ENCODE measurements at regions not wholly inside any gene's neighbourhood (a gene's known extent, or its start where the extent isn't known, plus 50 kb on each side); places are given as distances from the start of the nearest gene placed in this dataset.

GRCh38 chr5:54360925-54361662, 50.7 kb upstream of the ARL15 start:
- ATAC-seq (ENCODE audit: low read depth) (no peak), DNase-seq (ENCODE audit: low spot score in 2 of 2) (no peak)
- H3K27me3 Mint-ChIP-seq = peaks cover 11% of the 10 kb centered on the region
- H3K36me3 Mint-ChIP-seq = no peaks in the 10 kb centered on the region
- H3K4me3 Mint-ChIP-seq = no peak overlapping the region
- no peaks in the 10 kb centered on the region for H3K9me3 Mint-ChIP-seq
- H3K27ac Mint-ChIP-seq = no peak overlapping the region
- H3K4me1 Mint-ChIP-seq = peaks cover 5% of the 10 kb centered on the region

Data from memory B cell (primary cell).